Stomach (tissue), 4 donors: ENCODE measurements at regions not wholly inside any gene's neighbourhood (a gene's known extent, or its start where the extent isn't known, plus 50 kb on each side); places are given as distances from the start of the nearest gene placed in this dataset.

Source experiments
- POLR2A ChIP-seq, 4 donors: fragments of 450-650 bp; IDR thresholded peaks; one replicate each; pipeline ENCODE4 v1.6.1; 2016; ENCODE audit warnings: antibody characterized with exemption in 4 of 4, control low read depth in 2 of 4, mild to moderate bottlenecking in 1 of 4, moderate library complexity in 1 of 4
- POLR2AphosphoS5 ChIP-seq, 3 donors: sonication (generic); formaldehyde crosslinking; IDR thresholded peaks; one replicate each; pipeline ENCODE4 v1.6.1; 2016; ENCODE audit warnings: antibody characterized with exemption in 3 of 3
- TF ChIP-seq, protein P1 (sequence below), 7 experiments: fragments of 450-650 bp in 4 of 7; fragments of 200-600 bp in 3 of 7; sonication (generic) in 3 of 7; IDR thresholded peaks; one replicate each; pipeline ENCODE4 v1.5.1; 2016 to 2019; ENCODE audit warnings: antibody characterized with exemption in 7 of 7, control low read depth in 2 of 7, mild to moderate bottlenecking in 1 of 7

DNA sequence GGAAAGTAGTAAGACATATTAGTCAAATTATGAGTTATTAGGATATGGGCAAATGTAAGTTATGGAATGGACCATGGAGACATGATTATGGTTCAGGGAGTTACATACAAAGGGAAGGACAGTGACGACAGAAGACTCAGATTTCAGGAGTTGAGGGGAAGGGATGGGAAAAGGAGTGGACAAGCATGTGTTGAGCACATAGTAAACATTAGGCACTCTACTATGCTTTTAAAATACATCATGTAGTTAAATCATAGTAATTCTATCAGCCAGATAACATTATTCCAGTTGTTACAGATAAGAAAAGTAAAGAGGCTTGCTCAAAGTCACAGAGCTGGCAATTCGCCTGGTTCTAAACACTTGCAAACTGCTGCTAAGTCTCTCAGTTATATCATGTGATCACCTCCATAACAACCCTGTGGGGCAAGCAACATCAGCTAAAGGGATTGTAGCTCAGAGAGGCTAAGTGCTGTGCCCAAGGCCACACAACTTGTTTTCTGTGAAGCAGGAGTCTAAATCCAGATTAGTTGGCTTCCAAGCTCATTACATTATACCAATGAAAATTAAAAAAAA is 115.2 kb upstream of the MDFIC start:
- TF ChIP-seq, protein P1, sequence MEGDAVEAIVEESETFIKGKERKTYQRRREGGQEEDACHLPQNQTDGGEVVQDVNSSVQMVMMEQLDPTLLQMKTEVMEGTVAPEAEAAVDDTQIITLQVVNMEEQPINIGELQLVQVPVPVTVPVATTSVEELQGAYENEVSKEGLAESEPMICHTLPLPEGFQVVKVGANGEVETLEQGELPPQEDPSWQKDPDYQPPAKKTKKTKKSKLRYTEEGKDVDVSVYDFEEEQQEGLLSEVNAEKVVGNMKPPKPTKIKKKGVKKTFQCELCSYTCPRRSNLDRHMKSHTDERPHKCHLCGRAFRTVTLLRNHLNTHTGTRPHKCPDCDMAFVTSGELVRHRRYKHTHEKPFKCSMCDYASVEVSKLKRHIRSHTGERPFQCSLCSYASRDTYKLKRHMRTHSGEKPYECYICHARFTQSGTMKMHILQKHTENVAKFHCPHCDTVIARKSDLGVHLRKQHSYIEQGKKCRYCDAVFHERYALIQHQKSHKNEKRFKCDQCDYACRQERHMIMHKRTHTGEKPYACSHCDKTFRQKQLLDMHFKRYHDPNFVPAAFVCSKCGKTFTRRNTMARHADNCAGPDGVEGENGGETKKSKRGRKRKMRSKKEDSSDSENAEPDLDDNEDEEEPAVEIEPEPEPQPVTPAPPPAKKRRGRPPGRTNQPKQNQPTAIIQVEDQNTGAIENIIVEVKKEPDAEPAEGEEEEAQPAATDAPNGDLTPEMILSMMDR (IDR thresholded peaks at IDR 0.05): no peak
- TF ChIP-seq POLR2AphosphoS5 (IDR thresholded peaks at IDR 0.05) (peak in 1 of 3 donors; percentile 48), POLR2A (IDR thresholded peaks at IDR 0.05) (no peak)
